GM10266 (cell line): ENCODE measurements at regions not wholly inside any gene's neighbourhood (a gene's known extent, or its start where the extent isn't known, plus 50 kb on each side); places are given as distances from the start of the nearest gene placed in this dataset.
"Not testable (repeated sequence)": the region's sequence is repeated elsewhere in the genome, so short reads cannot be mapped to it uniquely, and the experiment has no call there.

Experiments
- DNase-seq: peaks from one replicate; pipeline ENCODE4 v3.0.0; 2012; ENCODE audit errors: extremely low spot score
- CTCF ChIP-seq: IDR thresholded peaks from 2 replicates; pipeline ENCODE4 v1.5.1; 2012; ENCODE audit warnings: mild to moderate bottlenecking, low read depth; ENCODE audit not compliant: control insufficient read depth, insufficient read depth; ENCODE audit errors: missing control alignments

- DNase-seq: no peak
- no peak for TF ChIP-seq CTCF
Observed at GRCh38 chr6:66189915-66190314, 482.9 kb upstream of the EYS start.

- no peak for TF ChIP-seq CTCF
- no peak for DNase-seq
Observed at GRCh38 chr6:66186756-66187155, 479.7 kb upstream of the EYS start.

GRCh38 chr6:66184091-66184490 is 477.1 kb upstream of the EYS start:
- no peak for TF ChIP-seq CTCF
- DNase-seq: no peak

GRCh38 chr6:66179361-66179760 is 472.3 kb upstream of the EYS start:
- DNase-seq: no peak
- no peak for TF ChIP-seq CTCF

- no peak for TF ChIP-seq CTCF
Observed at GRCh38 chr6:66173587-66173986, 466.6 kb upstream of the EYS start.

GRCh38 chr6:66166713-66167112 is 459.7 kb upstream of the EYS start:
- DNase-seq: not testable (repeated sequence)

More at GRCh38 chr6:66173587-66173986, 466.6 kb upstream of the EYS start:
- DNase-seq: no peak

GRCh38 chr6:66161546-66162108 is 454.6 kb upstream of the EYS start:
- no peak for TF ChIP-seq CTCF
- DNase-seq: no peak

- DNase-seq: no peak
- TF ChIP-seq CTCF: no peak
Observed at GRCh38 chr6:66159937-66160336, 452.9 kb upstream of the EYS start.
